SK-MEL-5 (cell line): ENCODE measurements at regions not wholly inside any gene's neighbourhood (a gene's known extent, or its start where the extent isn't known, plus 50 kb on each side); places are given as distances from the start of the nearest gene placed in this dataset.

Source experiments
- DNase-seq: peaks from one replicate; pipeline ENCODE4 v3.0.0-alpha.2; 2016; ENCODE audit warnings: low read depth, low spot score
- in situ Hi-C: cut with HindIII; loops from 2 replicates; pipeline ENCODE4 v1.10.0; 2016; ENCODE audit warnings: low sequenced_read_pairs, high pct_unique_total_duplicates, low pct_unique_long_range_greater_than_20kb

GRCh38 chr4:57430726-57431125, 320.5 kb upstream of the IGFBP7 start:
- in situ Hi-C loops, result no loop called here
- no peak for DNase-seq

- peak; percentile 76 for DNase-seq
- in situ Hi-C loops, result no loop called here
These were observed 316.7 kb upstream of the IGFBP7 start for GRCh38 chr4:57426779-57427395.

GRCh38 chr4:57425610-57426009, 315.4 kb upstream of the IGFBP7 start:
- in situ Hi-C loops, result no loop called here
- DNase-seq, result no peak

GRCh38 chr4:57424232-57424897, 314.2 kb upstream of the IGFBP7 start:
- peak; percentile 1 for DNase-seq
- in situ Hi-C loops, result no loop called here

GRCh38 chr4:57418133-57418532, 307.9 kb upstream of the IGFBP7 start:
- no peak for DNase-seq
- in situ Hi-C loops, result no loop called here

- in situ Hi-C loops, result no loop called here
These were observed 302.3 kb upstream of the IGFBP7 start for GRCh38 chr4:57412259-57413054.

GRCh38 chr4:57410331-57411052, 300.3 kb upstream of the IGFBP7 start:
- in situ Hi-C loops, result no loop called here
- peak; percentile 82 for DNase-seq

More at GRCh38 chr4:57412259-57413054, 302.3 kb upstream of the IGFBP7 start:
- DNase-seq, result no peak

GRCh38 chr4:57405359-57405758, 295.2 kb upstream of the IGFBP7 start:
- in situ Hi-C loops, result no loop called here
- DNase-seq, result no peak

GRCh38 chr4:57404483-57404882, 294.3 kb upstream of the IGFBP7 start:
- no peak for DNase-seq
- in situ Hi-C loops, result no loop called here

- in situ Hi-C loops, result no loop called here
- DNase-seq, result no peak
These were observed 293.4 kb upstream of the IGFBP7 start for GRCh38 chr4:57403591-57403990.

GRCh38 chr4:57401586-57401985, 291.4 kb upstream of the IGFBP7 start:
- DNase-seq, result no peak
- in situ Hi-C loops, result no loop called here

GRCh38 chr4:57378766-57379165, 268.6 kb upstream of the IGFBP7 start:
- in situ Hi-C loops, result no loop called here
- DNase-seq, result no peak

GRCh38 chr4:57374866-57375595, 264.8 kb upstream of the IGFBP7 start:
- no peak for DNase-seq
- in situ Hi-C loops, result no loop called here

- in situ Hi-C loops, result no loop called here
- DNase-seq, result no peak
These were observed 263.8 kb upstream of the IGFBP7 start for GRCh38 chr4:57373991-57374390.

- in situ Hi-C loops, result no loop called here
- no peak for DNase-seq
These were observed 261.5 kb upstream of the IGFBP7 start for GRCh38 chr4:57371671-57372070.

- in situ Hi-C loops, result no loop called here
- no peak for DNase-seq
These were observed 260.5 kb upstream of the IGFBP7 start for GRCh38 chr4:57370691-57371090.

- DNase-seq, result no peak
- in situ Hi-C loops, result no loop called here
These were observed 259.3 kb upstream of the IGFBP7 start for GRCh38 chr4:57369446-57369845.

GRCh38 chr4:57364255-57364654, 254.1 kb upstream of the IGFBP7 start:
- no peak for DNase-seq
- in situ Hi-C loops, result no loop called here
